ENCODE measurements at regions not wholly inside any gene's neighbourhood (a gene's known extent, or its start where the extent isn't known, plus 50 kb on each side); places are given as distances from the start of the nearest gene placed in this dataset.
"Not testable (repeated sequence)": the region's sequence is repeated elsewhere in the genome, so short reads cannot be mapped to it uniquely, and the experiment has no call there.

DNA sequence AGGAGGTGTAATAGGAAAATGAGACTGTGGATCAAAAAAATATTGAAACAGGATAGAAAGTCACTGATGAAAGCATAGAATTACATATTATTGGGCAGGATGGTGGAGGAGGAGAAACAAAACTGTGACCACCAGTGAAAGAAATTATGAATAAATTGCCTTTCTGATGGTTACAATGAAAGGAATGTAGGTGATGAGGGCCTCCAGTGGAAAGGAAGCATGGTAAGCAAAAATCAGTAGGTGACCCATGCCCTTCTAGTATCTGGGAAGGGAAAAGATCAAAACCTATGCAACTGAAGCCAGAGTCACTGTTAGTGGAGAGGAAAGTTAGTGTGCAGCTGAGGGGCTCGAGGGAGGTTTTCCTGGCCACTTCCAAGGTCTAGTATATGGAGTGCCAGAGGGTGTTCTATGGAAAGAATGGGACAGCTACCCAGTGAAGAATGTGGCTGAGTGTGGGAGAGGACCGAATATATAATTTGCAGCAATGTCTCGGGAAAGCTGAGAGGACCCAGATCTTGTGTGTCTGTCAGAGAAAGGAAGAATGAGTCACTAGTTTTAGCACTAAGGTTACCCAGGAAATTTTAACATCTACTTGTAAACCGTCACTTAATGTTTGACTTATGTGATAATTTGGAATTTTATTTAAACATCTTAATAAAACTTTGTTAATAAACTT is 146.2 kb downstream of the NFKBIZ start:
- in situ Hi-C loops (cut with MboI; ENCODE audit: low sequenced_read_pairs), result no loop called here

DNA sequence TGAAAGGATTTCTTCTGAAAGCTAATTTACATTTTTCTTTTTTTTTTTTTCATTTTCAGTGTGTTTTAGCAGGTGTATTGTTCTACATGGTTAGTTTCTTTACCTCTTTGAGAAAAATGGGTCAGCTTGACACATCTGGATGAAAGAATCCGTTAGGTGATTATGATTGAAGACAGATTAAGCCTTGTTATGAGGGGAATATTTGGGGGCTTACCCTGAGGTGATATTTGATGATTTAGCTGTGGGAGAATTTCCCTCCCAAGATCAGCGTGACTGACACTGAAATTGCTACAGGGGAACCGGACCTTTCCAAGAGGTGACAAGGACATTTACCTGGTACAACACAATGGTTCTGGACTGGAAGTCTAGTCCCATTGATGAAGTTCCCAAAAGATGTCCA is 147.5 kb downstream of the NFKBIZ start:
- in situ Hi-C loops (cut with MboI; ENCODE audit: low sequenced_read_pairs), result no loop called here

- in situ Hi-C loops (cut with MboI; ENCODE audit: low sequenced_read_pairs), result no loop called here
Measured at GRCh38 chr3:101998256-101998926, 149.1 kb downstream of the NFKBIZ start.

DNA sequence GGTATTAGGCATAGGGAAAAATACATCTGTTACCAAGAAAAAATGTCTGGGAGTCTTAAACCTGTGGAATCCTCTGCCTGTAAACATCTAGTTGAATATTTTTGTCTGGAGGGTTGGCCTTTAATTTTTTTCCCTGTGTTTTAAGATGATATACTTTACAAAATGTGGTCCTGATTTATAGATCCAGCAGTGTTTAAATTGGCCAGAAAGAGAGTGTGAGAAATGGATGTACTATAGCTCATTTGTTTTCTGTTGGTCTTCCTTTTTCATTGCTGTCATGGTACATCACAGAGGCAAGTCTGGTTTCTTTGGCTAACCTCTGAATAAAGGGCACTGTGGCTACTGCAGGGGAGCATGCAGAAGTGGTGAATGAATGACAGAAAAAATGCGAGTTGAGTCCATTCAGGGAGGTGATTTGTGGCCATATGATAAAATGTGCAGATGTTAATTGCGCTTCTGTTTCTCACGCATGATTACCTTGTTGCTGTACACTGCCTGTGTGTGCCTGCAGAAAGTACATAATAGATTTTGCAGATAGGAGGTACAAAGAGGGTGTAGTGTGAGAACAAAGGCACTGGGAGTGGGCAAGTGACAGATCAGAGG is 150.0 kb downstream of the NFKBIZ start:
- in situ Hi-C loops (cut with MboI; ENCODE audit: low sequenced_read_pairs), result no loop called here

DNA sequence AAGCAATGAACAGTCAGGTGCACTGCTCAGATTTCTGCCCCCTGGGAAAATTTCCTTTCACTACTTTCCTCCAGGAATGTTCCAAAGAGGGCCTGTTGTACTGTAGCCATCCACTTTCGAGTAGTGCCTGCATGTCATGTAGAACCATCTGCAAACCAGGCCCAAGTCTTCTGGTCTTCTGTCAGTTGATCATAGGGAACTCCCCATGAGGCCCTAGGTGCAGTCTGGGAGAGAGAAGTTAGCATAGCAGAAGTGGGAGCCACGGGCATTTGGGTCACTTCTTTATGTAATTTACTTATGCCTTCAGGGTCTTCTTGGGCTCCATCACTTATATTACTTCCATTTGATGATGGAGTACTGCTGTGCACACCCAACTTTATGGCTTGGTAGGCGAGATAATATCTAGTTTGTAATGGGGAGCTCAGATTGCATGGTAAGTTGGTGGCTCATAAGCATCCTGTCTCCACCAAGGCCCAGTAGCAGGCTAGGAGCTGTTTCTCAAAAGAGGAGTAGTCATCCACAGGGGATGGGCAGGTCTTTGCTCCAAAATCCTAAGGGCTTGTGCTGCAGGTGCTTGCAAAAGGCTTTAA is 151.4 kb downstream of the NFKBIZ start:
- in situ Hi-C loops (cut with MboI; ENCODE audit: low sequenced_read_pairs), result no loop called here

DNA sequence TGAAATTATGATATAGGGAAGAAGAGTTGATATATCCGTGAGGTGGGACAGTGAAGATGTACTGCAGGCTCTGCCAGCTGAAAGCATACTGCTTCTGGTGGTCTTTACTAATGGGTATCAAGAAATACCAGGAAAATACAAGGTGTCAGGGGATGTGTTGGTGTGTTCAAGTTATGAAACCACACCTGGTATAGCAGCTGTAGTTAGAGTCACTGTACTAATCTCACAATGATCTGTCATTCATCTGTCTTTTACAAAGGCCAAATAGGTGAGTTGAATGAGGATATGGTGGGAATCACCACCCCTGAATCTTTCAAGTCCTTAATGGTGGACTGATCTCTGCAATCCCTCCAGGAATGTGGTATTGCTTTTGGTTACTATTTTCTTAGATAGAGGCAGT is 152.7 kb downstream of the NFKBIZ start:
- in situ Hi-C loops (cut with MboI; ENCODE audit: low sequenced_read_pairs), result no loop called here

GRCh38 chr3:102004561-102004960 is 155.2 kb downstream of the NFKBIZ start:
- in situ Hi-C loops (cut with MboI; ENCODE audit: low sequenced_read_pairs), result no loop called here

DNA sequence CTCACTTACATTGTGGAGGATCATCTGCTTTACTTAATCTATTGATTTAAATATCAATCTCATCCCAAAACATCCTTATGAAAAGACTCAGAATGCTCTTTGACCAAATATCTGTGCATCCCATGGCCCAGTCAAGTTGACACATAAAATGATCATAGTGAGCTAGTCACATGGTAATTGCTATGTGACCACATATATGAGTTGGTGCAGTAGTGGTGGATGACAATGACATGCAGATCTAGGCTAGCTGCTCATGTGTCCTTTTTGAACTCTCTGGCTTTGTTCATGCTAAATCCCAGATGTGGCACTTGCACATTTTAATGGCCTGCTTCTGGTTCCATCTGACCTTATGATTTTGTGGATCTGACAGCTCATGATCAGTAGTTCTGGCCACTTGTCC is 156.2 kb downstream of the NFKBIZ start:
- in situ Hi-C loops (cut with MboI; ENCODE audit: low sequenced_read_pairs), result no loop called here

- in situ Hi-C loops (cut with MboI; ENCODE audit: low sequenced_read_pairs), result no loop called here
Measured at GRCh38 chr3:102006812-102007485, 157.6 kb downstream of the NFKBIZ start.

DNA sequence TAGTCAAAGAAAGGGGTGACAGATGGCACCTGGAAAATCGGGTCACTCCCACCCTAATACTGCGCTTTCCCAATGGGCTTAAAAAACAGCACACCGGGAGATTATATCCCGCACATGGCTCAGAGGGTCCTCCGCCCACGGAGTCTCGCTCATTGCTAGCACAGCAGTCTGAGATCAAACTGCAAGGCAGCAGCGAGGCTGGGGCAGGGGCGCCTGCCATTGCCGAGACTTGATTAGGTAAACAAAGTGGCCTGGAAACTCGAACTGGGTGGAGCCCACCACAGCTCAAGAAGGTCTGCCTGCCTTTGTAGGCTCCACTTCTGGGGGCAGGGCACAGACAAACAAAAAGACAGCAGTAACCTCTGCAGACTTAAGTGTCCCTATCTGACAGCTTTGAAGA is 159.1 kb downstream of the NFKBIZ start:
- in situ Hi-C loops (cut with MboI; ENCODE audit: low sequenced_read_pairs), result not testable (repeated sequence)

- in situ Hi-C loops (cut with MboI; ENCODE audit: low sequenced_read_pairs), result no loop called here
Measured at GRCh38 chr3:102016417-102016816, 167.1 kb downstream of the NFKBIZ start.

DNA sequence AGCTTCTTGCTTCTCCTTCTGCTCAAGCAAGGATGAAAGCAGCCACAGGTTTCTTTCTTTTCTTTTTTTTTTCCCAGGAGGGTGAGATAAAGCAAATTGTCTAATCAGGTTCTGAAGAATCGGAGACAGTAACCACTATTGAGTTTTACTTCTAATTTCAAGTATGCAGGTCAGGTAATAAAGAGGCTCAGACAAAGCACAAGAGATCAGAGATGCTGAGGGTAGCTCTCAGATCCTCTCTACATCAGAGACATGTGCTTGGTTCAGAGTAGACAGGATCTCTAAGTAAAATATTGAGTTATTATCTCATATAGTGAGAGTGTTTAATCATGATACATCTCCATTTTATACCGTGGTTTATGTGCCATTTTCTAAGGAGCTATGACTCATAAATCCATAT is 168.5 kb downstream of the NFKBIZ start:
- in situ Hi-C loops (cut with MboI; ENCODE audit: low sequenced_read_pairs), result no loop called here

- in situ Hi-C loops (cut with MboI; ENCODE audit: low sequenced_read_pairs), result no loop called here
Measured at GRCh38 chr3:102018551-102018950, 169.2 kb downstream of the NFKBIZ start.

GRCh38 chr3:102020735-102021134 is 171.4 kb downstream of the NFKBIZ start:
- in situ Hi-C loops (cut with MboI; ENCODE audit: low sequenced_read_pairs), result no loop called here

- in situ Hi-C loops (cut with MboI; ENCODE audit: low sequenced_read_pairs), result no loop called here
Measured at GRCh38 chr3:102024270-102024904, 175.1 kb downstream of the NFKBIZ start.

DNA sequence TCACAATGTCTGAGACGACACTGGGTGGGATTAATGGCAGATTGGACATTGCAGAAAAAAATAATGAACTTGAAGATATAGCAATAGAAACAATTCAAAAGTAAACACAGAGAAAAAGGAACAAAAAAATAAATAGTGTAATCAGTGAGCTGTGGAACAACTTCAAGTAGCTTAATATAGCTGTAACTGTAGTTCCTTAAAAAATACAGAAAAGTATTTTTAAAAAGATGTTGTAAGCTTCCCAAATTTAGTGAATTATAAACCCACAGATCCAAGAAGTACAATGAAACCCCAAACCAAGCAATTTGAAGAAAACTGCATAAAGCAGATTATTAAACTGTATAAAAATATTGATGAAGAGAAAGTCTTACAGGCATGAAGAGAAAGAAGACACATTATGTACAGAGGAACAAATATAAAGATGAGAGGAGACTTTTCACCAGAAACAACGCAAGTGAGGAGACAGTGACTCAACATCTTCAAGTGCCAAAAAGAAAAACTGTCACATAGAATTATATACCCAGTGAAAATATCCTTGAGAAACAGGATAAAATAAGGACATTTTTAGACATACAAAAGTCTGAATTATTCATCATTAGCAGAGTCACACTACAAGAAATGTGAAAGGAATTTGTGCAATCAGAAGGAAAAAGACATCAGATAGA is 176.4 kb downstream of the NFKBIZ start:
- in situ Hi-C loops (cut with MboI; ENCODE audit: low sequenced_read_pairs), result no loop called here

- in situ Hi-C loops (cut with MboI; ENCODE audit: low sequenced_read_pairs), result no loop called here
Measured at GRCh38 chr3:102026656-102027055, 177.3 kb downstream of the NFKBIZ start.

GRCh38 chr3:102030661-102031060 is 181.3 kb downstream of the NFKBIZ start:
- in situ Hi-C loops (cut with MboI; ENCODE audit: low sequenced_read_pairs), result no loop called here

DNA sequence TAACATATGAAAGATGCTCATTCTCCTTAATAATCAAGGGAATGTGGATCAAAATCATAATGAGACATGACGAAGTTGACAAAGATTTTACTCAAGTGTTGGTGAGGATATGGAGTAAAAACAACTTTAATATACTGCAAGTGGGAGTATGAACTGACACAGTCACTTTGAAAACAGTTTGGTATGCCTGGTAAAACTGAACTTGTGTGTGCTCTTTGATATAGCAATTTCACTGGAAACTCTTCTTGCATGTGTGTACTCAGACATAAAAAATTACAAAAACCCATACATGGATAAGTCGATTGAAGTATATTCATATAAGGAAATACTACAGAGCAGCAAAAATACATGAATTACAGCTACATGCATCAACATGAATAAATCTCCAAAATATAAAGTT is 182.5 kb downstream of the NFKBIZ start:
- in situ Hi-C loops (cut with MboI; ENCODE audit: low sequenced_read_pairs), result no loop called here
